A549 (cell line): ENCODE measurements at regions not wholly inside any gene's neighbourhood (a gene's known extent, or its start where the extent isn't known, plus 50 kb on each side); places are given as distances from the start of the nearest gene placed in this dataset.

ENCODE experiments used
- BCL3 ChIP-seq: fragments of >200 bp; sonication (Bioruptor Twin); formaldehyde crosslinking; IDR thresholded peaks from 3 replicates; pipeline ENCODE4 v1.6.1; 2016
- CTCF ChIP-seq: fragments of >200 bp; sonication (Bioruptor Twin); formaldehyde crosslinking; IDR thresholded peaks from 3 replicates; pipeline ENCODE4 v1.5.1; 2016
- ELK1 ChIP-seq: fragments of 150-350 bp; IDR thresholded peaks from 2 replicates; pipeline ENCODE4 v1.6.1; 2014; ENCODE audit warnings: low read depth, mild to moderate bottlenecking, low read length
- POLR2A ChIP-seq: IDR thresholded peaks from 2 replicates; pipeline ENCODE4 v1.6.1; 2012; ENCODE audit warnings: mild to moderate bottlenecking, low read length
- RNF2 ChIP-seq: fragments of 200-600 bp; sonication (generic); IDR thresholded peaks from 2 replicates; pipeline ENCODE4 v1.6.1; 2016; ENCODE audit warnings: low read depth, mild to moderate bottlenecking, antibody characterized with exemption, moderate library complexity, borderline replicate concordance
- SREBF2 ChIP-seq: fragments of 450-650 bp; IDR thresholded peaks from 2 replicates; pipeline ENCODE4 v1.6.1; 2014; ENCODE audit warnings: mild to moderate bottlenecking, moderate library complexity
- ZNF302 ChIP-seq: fragments of 250-450 bp; sonication (Bioruptor Pico); IDR thresholded peaks from 2 replicates; pipeline ENCODE4 v1.9.0; 2021; ENCODE audit warnings: inconsistent platforms, mild to moderate bottlenecking, moderate library complexity

- TF ChIP-seq BCL3 (no peak), RNF2 (no peak), CTCF (no peak), ZNF302 (CRISPR knock-in tag) (no peak), SREBF2 (no peak), ELK1 (no peak), POLR2A (no peak)
Measured at GRCh38 chr22:49153921-49154320, 673.8 kb downstream of the BRD1 start.
